ENCODE measurements at regions not wholly inside any gene's neighbourhood (a gene's known extent, or its start where the extent isn't known, plus 50 kb on each side); places are given as distances from the start of the nearest gene placed in this dataset.

DNA sequence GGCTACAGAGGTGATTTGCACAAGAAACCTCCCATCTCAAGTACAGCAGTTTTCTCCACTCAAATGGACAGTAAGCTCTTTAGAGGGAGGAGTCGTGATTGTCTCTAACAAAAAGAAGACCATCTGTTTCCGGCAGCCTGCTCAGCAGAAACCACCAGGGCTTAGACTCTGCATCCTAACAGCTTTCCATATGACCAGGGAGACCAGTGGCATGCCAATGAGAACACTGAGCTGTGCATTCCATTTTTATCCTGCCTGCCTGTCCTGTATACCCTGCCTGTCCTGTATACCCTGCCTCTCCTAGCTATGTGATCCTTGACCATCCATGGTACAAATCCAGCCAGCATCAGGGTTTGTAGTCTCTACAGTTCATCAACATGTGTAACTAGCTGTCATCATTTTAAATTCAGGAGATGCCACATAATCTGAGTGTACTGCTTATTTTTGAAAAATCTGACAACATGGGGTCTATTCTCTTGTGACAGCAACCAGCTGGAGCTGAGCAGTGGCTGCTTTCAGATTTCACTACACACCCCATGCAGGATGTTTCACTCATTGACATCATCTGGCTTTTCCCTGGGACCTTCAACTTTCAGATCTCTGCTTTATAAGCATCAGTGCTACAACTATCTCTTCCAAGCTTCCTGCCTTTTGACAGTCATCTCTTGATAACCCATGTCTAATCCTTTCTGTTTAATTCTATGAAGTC, 50.5 kb upstream of the POU2AF2 start:
- no peak overlapping the region for H3K4me3 ChIP-seq
- H3K27me3 ChIP-seq (replicated peaks): no peaks in the 10 kb centered on the region
- H3K36me3 ChIP-seq: no peaks in the 10 kb centered on the region
- H3K27ac ChIP-seq: no peak overlapping the region
- DNase-seq (ENCODE audit: low read depth in 1 of 2, low spot score in 2 of 2): no peak
- H3K4me1 ChIP-seq (replicated peaks): no peaks in the 10 kb centered on the region
- H3K9me3 ChIP-seq (replicated peaks): no peaks in the 10 kb centered on the region

DNA sequence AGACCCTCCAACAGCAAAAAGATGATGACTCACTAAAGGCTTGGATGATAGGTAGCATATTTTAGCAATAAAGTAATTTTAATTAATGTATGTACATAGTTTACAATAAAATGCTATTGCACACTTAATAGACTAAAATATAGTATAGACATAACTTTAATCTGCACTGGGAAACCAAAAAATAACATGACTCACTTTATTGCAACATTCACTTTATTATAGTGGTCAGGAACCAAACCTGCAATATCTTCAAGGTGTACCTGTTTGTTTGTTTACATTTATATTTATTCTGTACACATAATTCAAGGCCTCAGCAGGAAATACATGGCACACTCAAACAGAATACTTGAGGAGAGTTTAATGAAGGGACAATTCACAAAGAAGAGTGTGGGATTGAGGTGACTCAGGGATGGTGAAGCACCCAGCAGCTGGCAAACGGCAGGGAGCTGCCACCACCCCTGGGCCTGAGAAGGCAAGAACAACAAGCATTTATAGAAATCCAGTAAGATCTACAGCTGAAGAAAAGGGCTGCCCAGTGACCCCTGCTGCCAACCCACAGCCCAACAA, 51.5 kb upstream of the POU2AF2 start:
- Histone ChIP-seq H3K27ac (no peak overlapping the region), H3K4me1 (replicated peaks) (no peaks in the 10 kb centered on the region), H3K4me3 (no peak overlapping the region), H3K27me3 (replicated peaks) (no peaks in the 10 kb centered on the region), H3K36me3 (no peaks in the 10 kb centered on the region), H3K9me3 (replicated peaks) (no peaks in the 10 kb centered on the region)
- DNase-seq (ENCODE audit: low read depth in 1 of 2, low spot score in 2 of 2): no peak

DNA sequence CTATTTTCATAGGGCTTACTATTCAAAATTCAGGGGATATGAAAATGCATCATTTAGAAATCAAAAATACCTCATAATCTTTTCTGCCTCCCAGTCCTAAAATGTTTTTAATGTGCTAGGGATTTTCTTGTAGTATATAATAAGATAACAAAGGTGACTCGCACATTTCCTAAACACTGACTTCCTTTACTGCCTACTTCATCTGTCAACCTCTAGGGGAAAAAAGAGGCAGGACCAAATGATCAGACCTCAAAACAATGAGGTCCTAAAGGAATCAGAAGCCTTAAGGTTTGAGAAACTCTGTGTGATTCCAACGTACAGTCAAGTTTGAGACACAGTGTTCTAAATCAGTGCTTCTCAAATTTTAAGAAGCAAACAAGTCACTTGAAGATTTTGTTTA, 56.1 kb upstream of the POU2AF2 start:
- H3K4me1 ChIP-seq (replicated peaks): no peaks in the 10 kb centered on the region
- H3K36me3 ChIP-seq: no peaks in the 10 kb centered on the region
- H3K4me3 ChIP-seq: no peak overlapping the region
- no peaks in the 10 kb centered on the region for H3K27me3 ChIP-seq (replicated peaks)
- H3K9me3 ChIP-seq (replicated peaks): no peaks in the 10 kb centered on the region
- no peak for DNase-seq (ENCODE audit: low read depth in 1 of 2, low spot score in 2 of 2)
- no peak overlapping the region for H3K27ac ChIP-seq

- Histone ChIP-seq H3K4me1 (replicated peaks) (no peaks in the 10 kb centered on the region), H3K27me3 (replicated peaks) (no peaks in the 10 kb centered on the region), H3K36me3 (no peaks in the 10 kb centered on the region), H3K4me3 (no peak overlapping the region), H3K9me3 (replicated peaks) (no peaks in the 10 kb centered on the region), H3K27ac (no peak overlapping the region)
- DNase-seq (ENCODE audit: low read depth in 1 of 2, low spot score in 2 of 2): no peak
Observed at GRCh38 chr11:111186308-111186915, 59.1 kb upstream of the POU2AF2 start.

DNA sequence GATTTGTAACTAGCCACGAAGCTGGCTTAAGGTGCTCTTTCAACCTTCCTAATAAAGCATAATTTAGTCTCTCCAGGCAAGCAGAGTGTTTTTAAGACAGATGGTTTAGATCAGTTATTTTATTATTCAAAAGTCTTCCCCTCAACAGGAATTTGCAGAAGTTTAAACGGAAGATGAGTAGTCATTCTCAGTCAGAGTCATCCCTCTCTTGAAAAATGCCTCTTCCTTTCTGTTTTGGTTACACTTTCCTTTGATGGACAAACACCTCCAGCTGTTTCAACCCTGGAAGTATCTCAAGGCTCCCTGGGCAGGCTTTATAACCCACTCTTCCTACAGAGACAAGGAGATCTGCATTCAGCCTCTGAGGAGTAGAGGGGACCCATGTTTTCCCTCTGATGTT, 60.3 kb upstream of the POU2AF2 start:
- H3K27ac ChIP-seq: no peak overlapping the region

DNA sequence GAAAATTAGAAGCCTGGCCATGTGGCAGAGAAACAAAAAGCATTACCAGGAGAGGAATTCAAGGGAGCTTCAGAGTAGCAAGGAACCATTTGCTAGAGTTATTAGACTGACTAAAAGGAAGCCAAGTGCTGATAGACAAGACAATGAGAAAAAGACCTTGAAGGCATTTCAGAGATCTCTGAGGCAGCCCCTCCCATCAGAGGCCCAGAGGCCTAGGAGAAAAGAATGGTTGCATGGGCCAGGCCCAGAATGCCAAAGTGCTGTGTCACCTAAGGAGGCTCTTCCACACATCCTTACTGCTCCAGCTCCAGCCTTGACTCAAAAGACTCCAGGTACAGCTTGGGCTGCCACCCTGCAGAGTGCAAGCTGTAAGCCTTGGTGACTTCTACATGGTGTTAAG, 61.8 kb upstream of the POU2AF2 start:
- no peak overlapping the region for H3K4me3 ChIP-seq
- H3K36me3 ChIP-seq: no peaks in the 10 kb centered on the region
- no peaks in the 10 kb centered on the region for H3K9me3 ChIP-seq (replicated peaks)
- no peak overlapping the region for H3K27ac ChIP-seq
- peak in 1 of 2 experiments; percentile 1 for DNase-seq (ENCODE audit: low read depth in 1 of 2, low spot score in 2 of 2)
- H3K27me3 ChIP-seq (replicated peaks): no peaks in the 10 kb centered on the region
- H3K4me1 ChIP-seq (replicated peaks): no peaks in the 10 kb centered on the region

More for the DNA sequence above, 60.3 kb upstream of the POU2AF2 start:
- DNase-seq (ENCODE audit: low read depth in 1 of 2, low spot score in 2 of 2): no peak
- Histone ChIP-seq H3K9me3 (replicated peaks) (no peaks in the 10 kb centered on the region), H3K36me3 (no peaks in the 10 kb centered on the region), H3K4me3 (no peak overlapping the region), H3K27me3 (replicated peaks) (no peaks in the 10 kb centered on the region), H3K4me1 (replicated peaks) (no peaks in the 10 kb centered on the region)

- Histone ChIP-seq H3K27ac (no peak overlapping the region), H3K36me3 (no peaks in the 10 kb centered on the region), H3K27me3 (replicated peaks) (no peaks in the 10 kb centered on the region), H3K4me3 (no peak overlapping the region), H3K4me1 (replicated peaks) (no peaks in the 10 kb centered on the region), H3K9me3 (replicated peaks) (no peaks in the 10 kb centered on the region)
- no peak for DNase-seq (ENCODE audit: low read depth in 1 of 2, low spot score in 2 of 2)
Observed at GRCh38 chr11:111179184-111179910, 66.2 kb upstream of the POU2AF2 start.

GRCh38 chr11:111177037-111177871, 68.3 kb upstream of the POU2AF2 start:
- no peaks in the 10 kb centered on the region for H3K27me3 ChIP-seq (replicated peaks)
- no peak for DNase-seq (ENCODE audit: low read depth in 1 of 2, low spot score in 2 of 2)
- H3K4me3 ChIP-seq: no peak overlapping the region
- no peaks in the 10 kb centered on the region for H3K4me1 ChIP-seq (replicated peaks)
- H3K27ac ChIP-seq: no peak overlapping the region
- H3K36me3 ChIP-seq: no peaks in the 10 kb centered on the region
- no peaks in the 10 kb centered on the region for H3K9me3 ChIP-seq (replicated peaks)

GRCh38 chr11:111176603-111177002, 68.9 kb upstream of the POU2AF2 start:
- Histone ChIP-seq H3K36me3 (no peaks in the 10 kb centered on the region), H3K4me3 (no peak overlapping the region)
- DNase-seq (ENCODE audit: low read depth in 1 of 2, low spot score in 2 of 2): no peak

GRCh38 chr11:111173221-111173620, 72.3 kb upstream of the POU2AF2 start:
- H3K4me3 ChIP-seq: no peak overlapping the region
- no peaks in the 10 kb centered on the region for H3K36me3 ChIP-seq
- H3K27me3 ChIP-seq (replicated peaks): no peaks in the 10 kb centered on the region
- no peaks in the 10 kb centered on the region for H3K9me3 ChIP-seq (replicated peaks)
- no peak overlapping the region for H3K27ac ChIP-seq
- H3K4me1 ChIP-seq (replicated peaks): no peaks in the 10 kb centered on the region
- no peak for DNase-seq (ENCODE audit: low read depth in 1 of 2, low spot score in 2 of 2)

More at GRCh38 chr11:111176603-111177002, 68.9 kb upstream of the POU2AF2 start:
- Histone ChIP-seq H3K27me3 (replicated peaks) (no peaks in the 10 kb centered on the region), H3K9me3 (replicated peaks) (no peaks in the 10 kb centered on the region), H3K27ac (no peak overlapping the region), H3K4me1 (replicated peaks) (no peaks in the 10 kb centered on the region)

DNA sequence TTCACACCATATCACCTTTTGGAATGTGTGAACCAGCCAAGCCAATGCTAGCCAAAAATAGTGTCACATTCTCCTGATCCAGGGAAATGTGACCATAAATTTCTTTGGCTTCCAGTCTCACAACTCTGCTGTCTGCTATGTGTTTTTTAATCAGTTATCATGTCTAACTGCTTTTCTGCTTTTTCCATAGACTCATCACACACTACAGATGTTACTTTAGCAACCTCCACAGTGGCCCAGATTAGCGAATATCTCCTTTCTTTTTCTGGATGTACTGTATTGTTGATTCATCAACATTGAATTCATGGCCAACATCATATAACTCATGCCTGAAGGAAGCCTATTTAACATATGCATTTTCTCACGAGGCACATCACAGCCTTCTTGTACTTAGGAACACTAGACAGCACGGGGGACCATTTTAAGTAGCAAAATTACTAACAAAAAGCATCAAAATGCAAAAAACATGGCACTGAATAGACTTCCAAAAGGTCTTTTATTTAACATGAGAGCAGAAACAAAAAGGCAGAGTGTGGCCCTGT, 73.1 kb upstream of the POU2AF2 start:
- Histone ChIP-seq H3K27me3 (replicated peaks) (no peaks in the 10 kb centered on the region), H3K4me3 (no peak overlapping the region), H3K4me1 (replicated peaks) (no peaks in the 10 kb centered on the region), H3K36me3 (no peaks in the 10 kb centered on the region), H3K27ac (no peak overlapping the region), H3K9me3 (replicated peaks) (no peaks in the 10 kb centered on the region)
- no peak for DNase-seq (ENCODE audit: low read depth in 1 of 2, low spot score in 2 of 2)

DNA sequence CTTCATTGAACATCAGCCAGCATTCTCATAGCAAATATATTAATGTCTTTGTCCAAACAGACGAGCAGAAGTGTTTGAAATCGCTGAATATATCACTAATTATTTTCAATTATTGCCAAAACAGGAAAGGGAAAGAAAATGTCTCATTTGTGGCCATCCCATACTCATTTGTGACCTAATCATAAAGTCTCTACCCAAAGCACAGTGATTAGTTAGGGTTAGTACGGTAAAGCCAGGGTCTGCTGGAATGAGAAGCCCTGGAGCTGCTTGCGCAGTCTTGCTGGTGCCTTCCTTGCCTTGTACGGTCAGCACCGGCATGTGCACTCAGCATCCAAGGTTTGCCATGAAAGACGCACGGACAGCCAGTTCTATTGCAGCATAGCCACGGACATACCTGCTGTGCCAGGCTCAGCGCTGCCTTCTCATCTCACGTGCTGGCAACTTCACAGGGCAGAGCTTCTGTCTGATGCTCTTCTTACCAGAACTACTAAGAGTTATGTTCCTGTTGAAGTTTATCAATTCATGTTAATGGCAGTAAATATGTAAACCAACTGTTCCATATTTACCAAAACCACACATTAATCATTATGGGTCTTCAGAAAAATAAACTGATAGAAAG, 74.7 kb upstream of the POU2AF2 start:
- no peak for DNase-seq (ENCODE audit: low read depth in 1 of 2, low spot score in 2 of 2)
- Histone ChIP-seq H3K36me3 (no peaks in the 10 kb centered on the region), H3K27me3 (replicated peaks) (no peaks in the 10 kb centered on the region), H3K9me3 (replicated peaks) (no peaks in the 10 kb centered on the region), H3K27ac (no peak overlapping the region), H3K4me3 (no peak overlapping the region), H3K4me1 (replicated peaks) (no peaks in the 10 kb centered on the region)

DNA sequence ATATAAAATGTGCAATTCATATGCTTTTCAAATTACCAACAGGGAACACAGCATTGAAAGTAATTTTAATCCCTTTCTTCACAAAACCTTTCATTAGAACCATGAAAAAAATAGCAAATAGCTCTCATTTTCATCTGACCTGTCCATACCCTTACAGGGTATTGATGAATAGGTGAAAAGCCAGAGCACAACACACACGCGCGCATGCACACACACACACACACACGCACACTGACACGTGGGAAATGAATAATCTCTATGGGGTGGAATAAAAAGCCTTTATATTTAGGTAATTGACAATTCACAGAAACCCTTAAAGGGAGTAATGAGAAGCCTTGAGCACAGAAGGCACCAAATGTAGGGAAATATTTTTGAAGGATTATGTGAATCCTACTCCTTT, 76.2 kb upstream of the POU2AF2 start:
- Histone ChIP-seq H3K27ac (no peak overlapping the region), H3K4me3 (no peak overlapping the region), H3K9me3 (replicated peaks) (no peaks in the 10 kb centered on the region), H3K36me3 (no peaks in the 10 kb centered on the region), H3K27me3 (replicated peaks) (no peaks in the 10 kb centered on the region), H3K4me1 (replicated peaks) (no peaks in the 10 kb centered on the region)
- no peak for DNase-seq (ENCODE audit: low read depth in 1 of 2, low spot score in 2 of 2)

All from SJSA1 (cell line).